Right ventricle myocardium superior (tissue), 1 donor: ENCODE measurements at regions not wholly inside any gene's neighbourhood (a gene's known extent, or its start where the extent isn't known, plus 50 kb on each side); places are given as distances from the start of the nearest gene placed in this dataset.

Source experiments
- ATAC-seq: fragments of 200-7000 bp; cut with Tn5 transposase; one replicate; pipeline ENCODE4 v1.9.1; 2020; ENCODE audit warnings: mild to moderate bottlenecking; ENCODE audit not compliant: poor library complexity
- DNase-seq: peaks from one replicate; pipeline ENCODE4 v3.0.0-alpha.2; 2020
- intact Hi-C: fragments of 100-400 bp; cut with DNase I; formaldehyde crosslinking; loops from one replicate; pipeline ENCODE4 v1.11.2; 2022
- donor health status: DM: no; HTN: yes; CAD: no; lungs with severe emphysema.

DNA sequence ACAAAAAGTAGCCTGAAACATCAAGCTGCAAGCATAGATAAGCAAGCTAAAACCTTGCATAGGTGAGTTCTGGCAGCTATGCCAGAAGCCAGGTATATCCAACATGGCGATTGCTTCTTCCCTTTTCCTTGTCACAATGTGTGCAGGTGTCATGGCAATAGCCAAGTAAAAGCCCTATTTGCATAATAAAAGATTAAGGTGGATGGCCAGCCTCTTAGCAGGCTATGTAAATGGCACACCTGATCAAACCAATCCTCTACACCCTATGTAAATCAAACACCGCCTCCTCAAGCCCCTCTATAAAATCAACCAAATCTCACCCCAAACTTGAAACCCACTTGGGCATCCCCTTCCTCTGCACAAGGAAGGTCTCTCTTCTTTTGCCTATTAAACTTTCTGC is 366.8 kb downstream of the VGLL3 start:
- DNase-seq (no peak), ATAC-seq (no peak)
- intact Hi-C loops: no loop called here

- DNase-seq: no peak
- intact Hi-C loops: no loop called here
Measured at GRCh38 chr3:86618706-86619105, 372.2 kb downstream of the VGLL3 start.

DNA sequence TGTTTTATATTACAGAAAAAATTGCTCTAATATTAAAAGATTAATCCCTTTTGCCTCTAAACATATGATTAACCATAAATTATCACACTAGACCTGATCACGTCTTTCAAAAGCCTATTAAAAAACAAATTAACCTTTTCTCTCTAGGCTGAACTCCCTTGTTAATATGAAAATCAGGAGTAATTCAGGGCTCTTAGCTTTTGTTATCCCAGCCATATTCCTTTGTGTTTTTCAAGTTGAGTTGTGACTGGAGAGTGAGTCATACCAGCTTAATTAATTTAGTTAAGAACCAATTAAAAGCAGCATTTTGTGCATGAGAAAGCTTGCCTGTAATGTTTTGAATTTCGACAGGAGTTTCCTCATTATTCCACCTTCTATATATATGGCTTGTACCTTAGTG is 385.8 kb downstream of the VGLL3 start:
- DNase-seq (no peak), ATAC-seq (no peak)
- intact Hi-C loops: no loop called here

More at GRCh38 chr3:86618706-86619105, 372.2 kb downstream of the VGLL3 start:
- no peak for ATAC-seq

DNA sequence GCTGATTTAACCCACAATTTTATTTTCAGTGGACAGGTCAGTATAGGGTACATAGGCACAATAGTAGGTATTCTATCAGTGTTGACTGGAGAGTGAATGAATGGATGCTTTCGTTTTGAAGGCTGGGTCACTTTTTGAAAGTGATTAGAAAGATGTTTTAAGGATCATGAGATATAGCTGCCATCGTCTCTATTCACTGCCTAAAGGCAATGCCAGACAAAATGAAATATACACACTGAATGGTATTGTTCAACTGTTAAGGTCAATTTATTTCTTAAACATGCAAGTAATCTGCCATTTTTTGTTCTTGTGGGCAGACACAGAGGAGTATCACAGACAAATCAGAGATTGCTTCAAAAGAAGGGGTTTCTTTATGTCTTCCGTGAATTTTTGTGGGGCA is 395.3 kb downstream of the VGLL3 start:
- ATAC-seq: no peak
- DNase-seq: no peak
- intact Hi-C loops: no loop called here

- ATAC-seq: no peak
- intact Hi-C loops: no loop called here
- DNase-seq: no peak
Measured at GRCh38 chr3:86594838-86595237, 396.1 kb downstream of the VGLL3 start.

GRCh38 chr3:86578071-86578470 is 412.9 kb downstream of the VGLL3 start:
- ATAC-seq: no peak
- intact Hi-C loops: no loop called here
- no peak for DNase-seq

- DNase-seq (no peak), ATAC-seq (no peak)
- intact Hi-C loops: no loop called here
Measured at GRCh38 chr3:86563400-86563970, 427.5 kb downstream of the VGLL3 start.

GRCh38 chr3:86562090-86562489 is 428.9 kb downstream of the VGLL3 start:
- no peak for ATAC-seq
- no peak for DNase-seq
- intact Hi-C loops: no loop called here

GRCh38 chr3:86561215-86561614 is 429.7 kb downstream of the VGLL3 start:
- no peak for ATAC-seq
- no peak for DNase-seq
- intact Hi-C loops: no loop called here

DNA sequence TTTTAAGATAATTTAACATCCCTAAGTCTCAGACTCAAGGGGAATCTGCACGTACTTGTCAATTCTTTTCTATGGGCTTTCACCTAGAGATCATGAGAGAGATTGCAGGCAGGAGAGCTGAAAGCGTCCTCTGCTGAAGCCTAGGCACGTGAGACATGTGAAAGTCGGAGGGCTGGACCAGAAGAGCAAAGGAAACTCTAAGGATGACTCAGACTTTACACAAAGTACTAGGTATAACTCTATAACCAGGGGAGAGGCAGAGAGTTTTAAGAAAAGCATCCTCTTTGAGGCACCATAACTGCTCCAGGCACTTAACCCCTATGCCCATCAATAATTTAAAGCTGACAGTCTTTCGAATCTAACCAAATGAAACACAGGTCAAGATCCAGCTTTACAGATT is 436.6 kb downstream of the VGLL3 start:
- ATAC-seq: no peak
- intact Hi-C loops: no loop called here

GRCh38 chr3:86547692-86548091 is 443.3 kb downstream of the VGLL3 start:
- intact Hi-C loops: no loop called here
- ATAC-seq (no peak), DNase-seq (no peak)

More for the DNA sequence above, 436.6 kb downstream of the VGLL3 start:
- no peak for DNase-seq

GRCh38 chr3:86537171-86537570 is 453.8 kb downstream of the VGLL3 start:
- no peak for DNase-seq
- intact Hi-C loops: no loop called here
- ATAC-seq: no peak

DNA sequence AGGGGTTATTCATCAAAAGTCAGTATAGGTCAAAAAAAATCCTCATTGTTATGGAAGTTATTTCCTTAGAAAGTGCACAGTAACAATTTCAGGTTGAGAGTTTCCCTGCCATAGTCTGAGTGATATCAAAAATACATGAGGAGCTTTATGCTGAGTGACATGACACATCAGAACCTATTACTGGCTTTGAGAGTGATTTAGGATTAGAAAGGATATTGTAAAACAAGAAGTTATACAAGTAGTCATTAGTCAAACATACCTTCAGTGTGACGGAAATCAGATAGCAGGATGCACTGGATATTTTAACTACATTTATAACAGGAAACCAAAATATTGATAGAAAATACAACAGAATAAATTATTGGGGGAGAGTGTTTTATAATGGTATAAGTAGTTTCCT is 471.1 kb downstream of the VGLL3 start:
- no peak for ATAC-seq
- intact Hi-C loops: no loop called here
- no peak for DNase-seq

- no peak for DNase-seq
- intact Hi-C loops: no loop called here
- no peak for ATAC-seq
Measured at GRCh38 chr3:86481636-86482035, 509.3 kb downstream of the VGLL3 start.

GRCh38 chr3:86481031-86481430 is 509.9 kb downstream of the VGLL3 start:
- intact Hi-C loops: no loop called here
- no peak for ATAC-seq

DNA sequence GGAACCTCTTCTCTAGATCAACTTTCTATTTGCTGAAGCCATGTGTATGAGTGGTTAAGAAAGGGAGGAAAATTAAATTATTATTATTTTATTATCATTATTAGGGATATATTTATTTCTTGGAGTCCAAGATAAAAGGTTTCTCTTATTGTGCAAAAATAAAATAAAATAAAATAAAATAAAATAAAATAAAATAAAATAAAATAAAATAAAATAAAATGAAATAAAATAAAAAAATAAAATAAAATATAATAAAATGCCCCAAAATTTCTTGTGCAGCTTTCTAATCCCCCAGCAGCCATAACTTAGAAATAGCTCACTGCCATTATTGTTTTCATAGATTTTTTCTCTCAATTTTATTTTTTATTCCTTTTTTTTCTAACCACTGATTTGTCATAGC is 526.8 kb downstream of the VGLL3 start:
- intact Hi-C loops: no loop called here
- ATAC-seq (no peak), DNase-seq (no peak)

More at GRCh38 chr3:86481031-86481430, 509.9 kb downstream of the VGLL3 start:
- DNase-seq: no peak

DNA sequence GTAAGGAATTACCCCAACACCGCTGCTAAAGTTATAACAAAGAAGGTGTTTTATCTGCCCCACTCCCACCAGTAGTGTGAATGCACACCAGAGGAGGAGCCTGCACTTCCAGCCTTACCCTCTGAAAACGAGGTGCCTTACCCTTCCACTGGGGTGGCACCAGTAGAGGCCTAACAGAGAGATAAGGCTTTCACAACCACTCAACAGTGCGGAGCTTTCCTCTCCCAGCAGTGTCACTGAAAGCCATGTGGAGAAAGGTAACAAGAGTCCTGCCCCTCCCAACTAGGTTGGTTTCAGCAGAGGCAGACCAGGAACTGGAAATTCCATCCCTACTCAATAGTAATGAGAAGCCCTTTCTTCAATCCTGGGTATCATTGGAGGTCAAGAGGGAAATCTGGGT is 539.2 kb downstream of the VGLL3 start:
- intact Hi-C loops: no loop called here
- ATAC-seq: no peak
- no peak for DNase-seq

- ATAC-seq (no peak), DNase-seq (no peak)
- intact Hi-C loops: no loop called here
Measured at GRCh38 chr3:86438544-86438943, 552.4 kb downstream of the VGLL3 start.

DNA sequence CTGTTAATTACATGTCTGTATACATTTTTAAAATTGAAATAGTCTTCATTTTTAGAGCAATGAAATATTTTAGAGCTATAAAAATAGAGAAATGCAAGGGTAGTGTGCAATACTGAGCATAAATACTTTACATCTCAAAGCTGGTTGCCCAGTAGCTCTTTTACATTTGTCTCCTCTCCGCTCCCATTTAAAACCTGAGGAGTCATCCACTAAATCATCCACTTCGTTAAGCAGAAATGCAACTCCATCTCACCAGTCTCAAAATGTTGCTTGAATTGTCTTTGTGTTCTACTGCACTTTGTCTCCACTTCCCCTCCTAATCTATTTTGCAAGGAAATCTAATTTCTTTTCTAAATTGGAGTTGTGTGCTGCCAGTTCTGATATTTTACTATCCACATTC is 563.6 kb downstream of the VGLL3 start:
- ATAC-seq: no peak
- intact Hi-C loops: no loop called here

GRCh38 chr3:86420990-86421739 is 569.8 kb downstream of the VGLL3 start:
- DNase-seq (no peak), ATAC-seq (no peak)
- intact Hi-C loops: no loop called here

More for the DNA sequence above, 563.6 kb downstream of the VGLL3 start:
- DNase-seq: no peak

DNA sequence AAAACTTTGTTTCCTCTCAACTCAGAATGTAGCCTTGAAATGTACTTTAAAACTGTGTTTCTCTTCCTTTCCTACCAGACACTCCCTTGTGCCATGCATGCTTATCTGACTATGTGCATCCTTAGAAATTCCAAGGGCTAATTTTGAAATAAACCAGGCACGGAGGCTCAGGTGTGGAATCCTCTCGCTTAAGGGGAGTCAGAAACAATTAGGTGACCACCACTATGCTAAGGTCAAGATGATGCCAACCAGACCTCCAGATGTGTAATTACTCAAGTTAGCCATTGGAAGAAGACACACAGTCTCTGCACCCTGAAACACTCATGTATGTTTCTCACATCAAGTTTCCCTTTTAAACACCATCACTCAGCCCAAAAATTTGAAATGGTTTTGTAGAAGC is 572.1 kb downstream of the VGLL3 start:
- ATAC-seq: no peak
- DNase-seq: no peak
- intact Hi-C loops: no loop called here
